Loucy (cell line): ENCODE measurements at regions not wholly inside any gene's neighbourhood (a gene's known extent, or its start where the extent isn't known, plus 50 kb on each side); places are given as distances from the start of the nearest gene placed in this dataset.

ENCODE experiments used
- H2AFZ ChIP-seq: fragments of 200-600 bp; sonication (generic); 2 replicates; pipeline ENCODE4 v1.6.0; 2016; ENCODE audit warnings: antibody characterized with exemption, mild to moderate bottlenecking, low read length, moderate library complexity
- H3F3A ChIP-seq: fragments of 200-600 bp; 2 replicates; pipeline ENCODE4 v1.6.0; 2016; ENCODE audit warnings: antibody characterized with exemption, low read depth, mild to moderate bottlenecking
- H3K27me3 ChIP-seq: fragments of 200-600 bp; sonication (generic); 2 replicates; pipeline ENCODE4 v1.6.1; 2014; ENCODE audit warnings: low read length, mild to moderate bottlenecking; ENCODE audit not compliant: insufficient read depth, poor library complexity, severe bottlenecking
- H3K36me3 ChIP-seq: fragments of 200-600 bp; sonication (generic); 2 replicates; pipeline ENCODE4 v1.6.1; 2016; ENCODE audit warnings: low read length; ENCODE audit not compliant: insufficient read depth
- H3K4me1 ChIP-seq: fragments of 200-600 bp; sonication (generic); 2 replicates; pipeline ENCODE4 v1.5.1; 2014; ENCODE audit warnings: low read length, mild to moderate bottlenecking; ENCODE audit not compliant: insufficient read depth, poor library complexity, severe bottlenecking
- H3K4me2 ChIP-seq: fragments of 200-600 bp; sonication (generic); 2 replicates; pipeline ENCODE4 v1.6.0; 2014; ENCODE audit warnings: antibody characterized with exemption, low read length, low read depth, mild to moderate bottlenecking; ENCODE audit not compliant: poor library complexity, severe bottlenecking
- H3K4me3 ChIP-seq: fragments of 200-600 bp; sonication (generic); 2 replicates; pipeline ENCODE4 v1.5.1; 2014; ENCODE audit warnings: low read length, mild to moderate bottlenecking, mixed read lengths; ENCODE audit not compliant: poor library complexity, severe bottlenecking
- H3K79me2 ChIP-seq: fragments of 200-600 bp; sonication (generic); 2 replicates; pipeline ENCODE4 v1.6.1; 2014; ENCODE audit warnings: low read length; ENCODE audit not compliant: insufficient read depth
- H3K9ac ChIP-seq: fragments of 200-600 bp; sonication (generic); 2 replicates; pipeline ENCODE4 v1.6.0; 2014; ENCODE audit warnings: mild to moderate bottlenecking, low read depth, low read length, moderate library complexity; ENCODE audit not compliant: poor library complexity, severe bottlenecking
- H3K9me2 ChIP-seq: fragments of 200-600 bp; sonication (generic); replicated peaks from 2 replicates; pipeline ENCODE4 v1.6.1; 2016; ENCODE audit warnings: low read depth, low read length, mixed read lengths
- H3K9me3 ChIP-seq: fragments of 200-600 bp; sonication (generic); 2 replicates; pipeline ENCODE4 v1.6.1; 2014; ENCODE audit warnings: mild to moderate bottlenecking, antibody characterized with exemption, low read length, low read depth; ENCODE audit not compliant: insufficient read depth
- H4K20me1 ChIP-seq: fragments of 200-600 bp; sonication (generic); 2 replicates; pipeline ENCODE4 v1.6.0; 2014; ENCODE audit warnings: antibody characterized with exemption, low read length, mild to moderate bottlenecking; ENCODE audit not compliant: insufficient read depth, poor library complexity, severe bottlenecking
- EZH2phosphoT487 ChIP-seq: fragments of 200-600 bp; IDR thresholded peaks from 2 replicates; pipeline ENCODE4 v1.6.1; 2018; ENCODE audit warnings: antibody characterized with exemption, mild to moderate bottlenecking, moderate library complexity, borderline replicate concordance
- TF ChIP-seq, protein P1 (sequence below): fragments of 200-600 bp; sonication (generic); conservative IDR thresholded peaks from 2 replicates; pipeline ENCODE4 v1.5.1; 2014; ENCODE audit warnings: mild to moderate bottlenecking, antibody characterized with exemption, low read length

DNA sequence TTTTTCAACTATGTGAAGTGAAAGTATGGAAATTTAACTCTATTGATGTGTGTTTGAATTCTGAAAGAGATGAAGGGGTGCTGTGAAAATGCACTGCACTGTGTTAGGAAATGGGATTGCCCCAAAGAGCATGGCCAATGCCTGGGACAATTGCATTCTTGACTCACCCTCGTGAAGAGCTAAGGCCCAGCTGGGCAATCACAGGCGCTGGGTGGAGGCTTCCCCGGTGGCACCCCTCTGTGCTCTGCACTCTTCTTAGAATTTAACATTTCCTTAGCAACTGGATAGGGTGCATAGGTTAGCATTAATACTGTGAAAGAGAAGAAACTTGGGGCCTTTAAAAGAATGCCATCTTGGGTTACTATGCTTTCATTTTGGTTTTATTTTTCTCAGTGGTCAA lies 179.9 kb upstream of the GOLIM4 start:
- no peaks in the 10 kb centered on the region for H3K36me3 ChIP-seq
- TF ChIP-seq EZH2phosphoT487: no peak
- TF ChIP-seq, protein P1, sequence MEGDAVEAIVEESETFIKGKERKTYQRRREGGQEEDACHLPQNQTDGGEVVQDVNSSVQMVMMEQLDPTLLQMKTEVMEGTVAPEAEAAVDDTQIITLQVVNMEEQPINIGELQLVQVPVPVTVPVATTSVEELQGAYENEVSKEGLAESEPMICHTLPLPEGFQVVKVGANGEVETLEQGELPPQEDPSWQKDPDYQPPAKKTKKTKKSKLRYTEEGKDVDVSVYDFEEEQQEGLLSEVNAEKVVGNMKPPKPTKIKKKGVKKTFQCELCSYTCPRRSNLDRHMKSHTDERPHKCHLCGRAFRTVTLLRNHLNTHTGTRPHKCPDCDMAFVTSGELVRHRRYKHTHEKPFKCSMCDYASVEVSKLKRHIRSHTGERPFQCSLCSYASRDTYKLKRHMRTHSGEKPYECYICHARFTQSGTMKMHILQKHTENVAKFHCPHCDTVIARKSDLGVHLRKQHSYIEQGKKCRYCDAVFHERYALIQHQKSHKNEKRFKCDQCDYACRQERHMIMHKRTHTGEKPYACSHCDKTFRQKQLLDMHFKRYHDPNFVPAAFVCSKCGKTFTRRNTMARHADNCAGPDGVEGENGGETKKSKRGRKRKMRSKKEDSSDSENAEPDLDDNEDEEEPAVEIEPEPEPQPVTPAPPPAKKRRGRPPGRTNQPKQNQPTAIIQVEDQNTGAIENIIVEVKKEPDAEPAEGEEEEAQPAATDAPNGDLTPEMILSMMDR: no peak
- no peak overlapping the region for H2AFZ ChIP-seq
- H3F3A ChIP-seq: no peaks in the 10 kb centered on the region
- H3K4me1 ChIP-seq: no peaks in the 10 kb centered on the region
- no peaks in the 10 kb centered on the region for H3K9me2 ChIP-seq
- H3K9ac ChIP-seq: no peak overlapping the region
- H4K20me1 ChIP-seq: no peaks in the 10 kb centered on the region
- no peaks in the 10 kb centered on the region for H3K79me2 ChIP-seq
- no peak overlapping the region for H3K4me2 ChIP-seq
- H3K9me3 ChIP-seq: no peaks in the 10 kb centered on the region
- no peak overlapping the region for H3K4me3 ChIP-seq
- no peaks in the 10 kb centered on the region for H3K27me3 ChIP-seq

DNA sequence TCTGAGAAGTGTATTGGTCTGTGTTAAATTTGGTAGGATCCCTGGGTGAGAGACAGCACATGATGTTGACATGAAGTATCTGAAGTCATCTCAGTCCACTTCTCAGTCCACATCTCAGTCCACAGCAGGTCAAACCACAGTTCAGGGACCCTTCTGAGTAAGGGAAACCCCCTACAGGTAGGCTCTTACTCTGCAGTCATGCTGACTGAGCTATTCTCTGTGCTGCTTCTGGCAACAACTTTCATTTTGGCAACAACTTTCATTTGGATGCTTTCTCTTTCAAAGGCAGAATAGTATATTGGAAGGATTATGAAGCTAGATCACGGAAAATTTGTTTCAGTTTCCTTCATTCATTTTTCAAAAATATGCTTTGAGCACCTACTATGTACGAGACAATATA lies 178.2 kb upstream of the GOLIM4 start:
- no peaks in the 10 kb centered on the region for H3K36me3 ChIP-seq
- H3F3A ChIP-seq: no peaks in the 10 kb centered on the region
- H3K79me2 ChIP-seq: no peaks in the 10 kb centered on the region
- no peak overlapping the region for H2AFZ ChIP-seq
- no peaks in the 10 kb centered on the region for H4K20me1 ChIP-seq
- H3K9ac ChIP-seq: no peak overlapping the region
- no peaks in the 10 kb centered on the region for H3K4me1 ChIP-seq
- TF ChIP-seq EZH2phosphoT487: no peak
- TF ChIP-seq, protein P1: no peak
- no peak overlapping the region for H3K4me3 ChIP-seq
- no peaks in the 10 kb centered on the region for H3K9me3 ChIP-seq
- H3K27me3 ChIP-seq: no peaks in the 10 kb centered on the region
- H3K9me2 ChIP-seq: no peaks in the 10 kb centered on the region
- no peak overlapping the region for H3K4me2 ChIP-seq

- no peak overlapping the region for H3K9ac ChIP-seq
- no peaks in the 10 kb centered on the region for H3K27me3 ChIP-seq
- TF ChIP-seq EZH2phosphoT487: no peak
- TF ChIP-seq, protein P1: no peak
- no peak overlapping the region for H2AFZ ChIP-seq
- no peaks in the 10 kb centered on the region for H3K9me3 ChIP-seq
- no peaks in the 10 kb centered on the region for H4K20me1 ChIP-seq
- no peaks in the 10 kb centered on the region for H3K4me1 ChIP-seq
- no peaks in the 10 kb centered on the region for H3K36me3 ChIP-seq
- H3K79me2 ChIP-seq: no peaks in the 10 kb centered on the region
- no peaks in the 10 kb centered on the region for H3K9me2 ChIP-seq
- no peak overlapping the region for H3K4me3 ChIP-seq
- H3K4me2 ChIP-seq: no peak overlapping the region
- H3F3A ChIP-seq: no peaks in the 10 kb centered on the region
Observed at GRCh38 chr3:168273036-168273435, 177.3 kb upstream of the GOLIM4 start.
